Sigmoid colon (tissue), 6 donors: ENCODE measurements at regions not wholly inside any gene's neighbourhood (a gene's known extent, or its start where the extent isn't known, plus 50 kb on each side); places are given as distances from the start of the nearest gene placed in this dataset.

Source experiments
- DNase-seq: peaks from one replicate; pipeline ENCODE4 v3.0.0-alpha.2; 2019
- H3K27ac ChIP-seq, 4 donors: fragments of 200-600 bp; sonication (generic); one replicate each; pipeline ENCODE4 v1.5.1; 2016 to 2019; ENCODE audit warnings: mild to moderate bottlenecking in 1 of 4
- H3K27me3 ChIP-seq, 3 donors: fragments of 200-600 bp; sonication (generic); one replicate each; pipeline ENCODE4 v1.5.1; 2019; ENCODE audit warnings: mild to moderate bottlenecking in 1 of 3
- H3K36me3 ChIP-seq, 4 donors: fragments of 200-600 bp; sonication (generic); one replicate each; pipeline ENCODE4 v1.5.1; 2016 to 2019
- H3K4me1 ChIP-seq, 4 donors: fragments of 200-600 bp; sonication (generic); one replicate each; pipeline ENCODE4 v1.5.1; 2017 to 2019
- H3K4me3 ChIP-seq, 4 donors: fragments of 200-600 bp; sonication (generic); one replicate each; pipeline ENCODE4 v1.5.1; 2017 to 2019; ENCODE audit warnings: mild to moderate bottlenecking in 2 of 4, moderate library complexity in 1 of 4
- H3K9me3 ChIP-seq, 4 donors: fragments of 200-600 bp in 3 of 4; sonication (generic) in 3 of 4; one replicate each; pipeline versions ENCODE4 v1.5.1 to v1.6.1; 2013 to 2019
- CTCF ChIP-seq, 4 experiments: fragments of 450-650 bp in 3 of 4; fragments of 200-600 bp in 1 of 4; IDR thresholded peaks; one replicate each; pipeline ENCODE4 v1.5.1; 2016 to 2019; ENCODE audit warnings: antibody characterized with exemption in 4 of 4, mild to moderate bottlenecking in 3 of 4, moderate library complexity in 2 of 4
- EP300 ChIP-seq, 4 donors: sonication (generic); formaldehyde crosslinking; IDR thresholded peaks; one replicate each; pipeline ENCODE4 v1.6.1; 2017; ENCODE audit warnings: antibody characterized with exemption in 4 of 4
- POLR2A ChIP-seq, 2 donors: fragments of 450-650 bp; IDR thresholded peaks; one replicate each; pipeline ENCODE4 v1.6.1; 2016; ENCODE audit warnings: antibody characterized with exemption in 2 of 2, mild to moderate bottlenecking in 2 of 2, moderate library complexity in 2 of 2
- POLR2AphosphoS5 ChIP-seq, 4 donors: sonication (generic); formaldehyde crosslinking; IDR thresholded peaks; one replicate each; pipeline ENCODE4 v1.6.1; 2017; ENCODE audit warnings: antibody characterized with exemption in 4 of 4
- WGBS, 2 donors: extraction: QIAGEN DNeasy Blood & Tissue Kit; methylation state at CpG; one replicate each; pipeline ENCODE4 v1.1.7; 2013; 5-methylcytosine and 5-hydroxymethylcytosine counted together
- intact Hi-C: fragments of 100-400 bp; cut with DNase I; formaldehyde crosslinking; loops from one replicate; pipeline ENCODE4 v1.15.1; 2023
- donor health status: healthy with polysubstance abuse.
- donor health status: healthy.

DNA sequence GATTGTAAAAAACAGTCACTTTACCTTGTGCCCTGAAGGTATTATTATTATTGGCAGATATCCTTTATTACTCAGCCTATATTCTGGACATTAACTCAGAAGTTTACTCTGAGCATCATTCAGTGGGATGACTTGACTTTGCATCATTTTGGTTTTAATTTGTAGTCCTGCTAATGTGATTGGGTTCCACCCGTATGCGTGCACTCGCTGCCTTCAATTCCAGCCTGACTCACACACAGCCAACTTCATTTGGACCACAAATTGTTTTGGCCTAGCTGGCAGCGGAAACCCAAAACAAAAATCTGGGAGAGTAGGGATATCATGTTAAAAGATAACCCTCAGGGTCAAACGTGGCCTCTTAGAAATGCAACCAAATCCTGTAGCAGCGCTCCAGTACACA, 704.4 kb upstream of the SLC35B3 start:
- Histone ChIP-seq H3K27me3 (no peaks in the 10 kb centered on the region), H3K9me3 (no peaks in the 10 kb centered on the region), H3K36me3 (no peaks in the 10 kb centered on the region), H3K27ac (no peak overlapping the region), H3K4me3 (no peak overlapping the region), H3K4me1 (peaks cover 4 to 17% (median 10%) of the 10 kb centered on the region in 4 donors)
- WGBS, 2 donors: 32 to 73% methylated on average over 6 of the region's 6 CpGs
- TF ChIP-seq POLR2AphosphoS5 (IDR thresholded peaks at IDR 0.05): no peak
- TF ChIP-seq EP300 (IDR thresholded peaks at IDR 0.05): no peak
- no peak for TF ChIP-seq POLR2A (IDR thresholded peaks at IDR 0.05)
- no peak for TF ChIP-seq CTCF (IDR thresholded peaks at IDR 0.05)
- intact Hi-C loops: no loop called here
- no peak for DNase-seq

DNA sequence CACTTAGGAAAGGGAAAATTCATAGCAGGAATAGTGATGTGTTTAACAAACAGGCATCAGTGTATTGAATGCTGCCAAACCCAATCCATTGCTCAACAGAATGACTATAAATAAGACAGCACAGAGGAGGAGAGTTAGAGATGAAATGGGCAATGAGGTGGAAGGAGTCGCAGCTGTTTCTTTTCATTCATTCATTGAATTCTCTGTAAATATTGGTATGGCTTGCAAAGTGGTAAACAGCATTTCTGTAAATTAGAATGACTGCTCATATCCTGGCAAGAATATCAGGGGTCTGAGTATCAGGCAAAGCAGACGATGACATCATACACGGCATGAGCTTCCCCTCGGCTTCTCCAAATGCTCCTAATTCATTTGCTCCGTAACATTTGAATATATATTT, 703.6 kb upstream of the SLC35B3 start:
- Histone ChIP-seq H3K27ac (no peak overlapping the region), H3K27me3 (no peaks in the 10 kb centered on the region), H3K36me3 (no peaks in the 10 kb centered on the region), H3K4me1 (peaks cover 4 to 17% (median 10%) of the 10 kb centered on the region in 4 donors), H3K4me3 (no peak overlapping the region), H3K9me3 (no peaks in the 10 kb centered on the region)
- WGBS, 2 donors: 75 to 88% methylated on average over 5 of the region's 5 CpGs
- intact Hi-C loops: no loop called here
- TF ChIP-seq POLR2AphosphoS5 (IDR thresholded peaks at IDR 0.05) (no peak), EP300 (IDR thresholded peaks at IDR 0.05) (no peak), POLR2A (IDR thresholded peaks at IDR 0.05) (no peak), CTCF (IDR thresholded peaks at IDR 0.05) (no peak)
- DNase-seq: no peak

DNA sequence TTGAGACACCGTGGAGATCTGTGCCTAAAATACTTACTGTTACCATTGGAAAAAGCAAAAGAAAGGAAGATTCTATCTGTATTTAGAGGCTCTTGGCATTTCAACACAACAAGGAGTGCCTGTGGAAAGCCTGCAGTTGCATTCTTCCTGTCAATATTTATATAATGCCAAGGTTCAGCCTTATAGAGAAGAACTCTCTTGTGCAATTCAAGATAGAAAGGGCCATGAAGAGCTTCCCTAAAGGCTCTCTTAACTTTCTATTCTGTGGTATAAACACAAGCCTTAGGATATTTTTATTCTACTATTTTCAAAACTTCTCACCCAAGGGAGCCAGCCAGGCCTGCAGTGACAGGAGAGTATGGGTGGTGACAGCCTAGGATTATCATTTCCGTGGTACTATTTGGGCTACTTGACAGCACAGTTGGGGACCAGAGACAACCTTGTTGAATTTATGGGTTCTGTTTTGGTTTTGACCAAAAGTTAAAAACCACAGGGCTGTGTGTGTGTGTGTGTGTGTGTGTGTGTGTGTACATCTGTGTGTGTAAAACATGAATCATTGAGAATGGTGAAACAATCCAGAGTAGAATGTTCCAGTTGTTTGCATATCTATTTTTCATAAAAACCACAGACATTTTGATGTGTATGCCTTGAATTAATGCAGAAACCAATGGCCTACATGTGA, 700.9 kb upstream of the SLC35B3 start:
- H3K27ac ChIP-seq: no peak overlapping the region
- no peak for DNase-seq
- intact Hi-C loops: no loop called here
- no peak overlapping the region for H3K4me3 ChIP-seq
- no peaks in the 10 kb centered on the region for H3K27me3 ChIP-seq
- no peaks in the 10 kb centered on the region for H3K9me3 ChIP-seq
- TF ChIP-seq CTCF (IDR thresholded peaks at IDR 0.05) (no peak), POLR2AphosphoS5 (IDR thresholded peaks at IDR 0.05) (no peak), EP300 (IDR thresholded peaks at IDR 0.05) (no peak), POLR2A (IDR thresholded peaks at IDR 0.05) (no peak)
- 86 to 91% methylated on average over 2 of the region's 2 CpGs for WGBS, 2 donors
- peaks cover 4 to 15% (median 10%) of the 10 kb centered on the region in 4 donors for H3K4me1 ChIP-seq
- no peaks in the 10 kb centered on the region for H3K36me3 ChIP-seq

GRCh38 chr6:9131616-9132015, 696.3 kb upstream of the SLC35B3 start:
- TF ChIP-seq EP300 (IDR thresholded peaks at IDR 0.05): no peak
- TF ChIP-seq CTCF (IDR thresholded peaks at IDR 0.05): no peak
- no peak for TF ChIP-seq POLR2A (IDR thresholded peaks at IDR 0.05)
- no peak for TF ChIP-seq POLR2AphosphoS5 (IDR thresholded peaks at IDR 0.05)
- H3K4me1 ChIP-seq: no peaks in the 10 kb centered on the region
- H3K36me3 ChIP-seq: no peaks in the 10 kb centered on the region
- H3K27me3 ChIP-seq: no peaks in the 10 kb centered on the region
- DNase-seq: no peak
- intact Hi-C loops: no loop called here
- H3K27ac ChIP-seq: no peak overlapping the region
- H3K9me3 ChIP-seq: no peaks in the 10 kb centered on the region
- H3K4me3 ChIP-seq: no peak overlapping the region
- 1 to 16% methylated on average over 8 of the region's 8 CpGs for WGBS, 2 donors

- no peak overlapping the region for H3K4me3 ChIP-seq
- H3K36me3 ChIP-seq: no peaks in the 10 kb centered on the region
- H3K27me3 ChIP-seq: no peaks in the 10 kb centered on the region
- DNase-seq: no peak
- intact Hi-C loops: no loop called here
- H3K27ac ChIP-seq: no peak overlapping the region
- H3K4me1 ChIP-seq: no peaks in the 10 kb centered on the region
- H3K9me3 ChIP-seq: no peaks in the 10 kb centered on the region
- 28 to 32% methylated on average over 3 of the region's 3 CpGs for WGBS, 2 donors
- TF ChIP-seq POLR2A (IDR thresholded peaks at IDR 0.05): no peak
- no peak for TF ChIP-seq EP300 (IDR thresholded peaks at IDR 0.05)
These were observed 695.9 kb upstream of the SLC35B3 start for GRCh38 chr6:9131201-9131600.
